DOHH2 (cell line): ENCODE measurements at regions not wholly inside any gene's neighbourhood (a gene's known extent, or its start where the extent isn't known, plus 50 kb on each side); places are given as distances from the start of the nearest gene placed in this dataset.

Experiments
- H3F3A ChIP-seq: fragments of 200-600 bp; sonication (generic), shearing (Covaris generic); 2 replicates; pipeline ENCODE4 v1.6.0; 2016; ENCODE audit warnings: antibody characterized with exemption, mild to moderate bottlenecking; ENCODE audit not compliant: control insufficient read depth, insufficient read depth
- H3K27ac ChIP-seq: fragments of 200-600 bp; sonication (generic); 2 replicates; pipeline ENCODE4 v1.5.1; 2014; ENCODE audit warnings: low read depth, mild to moderate bottlenecking, low read length, moderate library complexity
- H3K27me3 ChIP-seq: fragments of 200-600 bp; sonication (generic); 2 replicates; pipeline ENCODE4 v1.6.1; 2014; ENCODE audit warnings: mild to moderate bottlenecking, low read length, mixed read lengths; ENCODE audit not compliant: control insufficient read depth
- H3K36me3 ChIP-seq: fragments of 200-600 bp; sonication (generic); 2 replicates; pipeline ENCODE4 v1.6.1; 2014; ENCODE audit warnings: mild to moderate bottlenecking, low read length, moderate library complexity, mixed read lengths; ENCODE audit not compliant: control insufficient read depth
- H3K4me1 ChIP-seq: fragments of 200-600 bp; sonication (generic); 2 replicates; pipeline ENCODE4 v1.6.1; 2014; ENCODE audit warnings: mild to moderate bottlenecking, low read length, mixed read lengths; ENCODE audit not compliant: control insufficient read depth
- H3K4me2 ChIP-seq: fragments of 200-600 bp; sonication (generic); 2 replicates; pipeline ENCODE4 v1.6.0; 2014; ENCODE audit warnings: mild to moderate bottlenecking, low read length, moderate library complexity
- H3K4me3 ChIP-seq: fragments of 200-600 bp; sonication (generic); 2 replicates; pipeline ENCODE4 v1.5.1; 2014; ENCODE audit warnings: mild to moderate bottlenecking, low read length, mixed read lengths
- H3K79me2 ChIP-seq: fragments of 200-600 bp; sonication (generic); 2 replicates; pipeline ENCODE4 v1.6.1; 2014; ENCODE audit warnings: mild to moderate bottlenecking, low read length, mixed read lengths; ENCODE audit not compliant: control insufficient read depth
- H3K9me2 ChIP-seq: fragments of 200-600 bp; sonication (generic); replicated peaks from 2 replicates; pipeline ENCODE4 v1.6.1; 2014; ENCODE audit warnings: mild to moderate bottlenecking, low read length, mixed read lengths; ENCODE audit not compliant: control insufficient read depth
- H3K9me3 ChIP-seq: fragments of 200-600 bp; sonication (generic); 2 replicates; pipeline ENCODE4 v1.6.1; 2014; ENCODE audit warnings: antibody characterized with exemption, low read length, mixed read lengths; ENCODE audit not compliant: control insufficient read depth, insufficient read depth
- H4K20me1 ChIP-seq: fragments of 200-600 bp; sonication (generic); 2 replicates; pipeline ENCODE4 v1.6.0; 2014; ENCODE audit warnings: low read depth, mild to moderate bottlenecking, antibody characterized with exemption, low read length, moderate library complexity; ENCODE audit not compliant: control insufficient read depth, insufficient read depth
- EZH2phosphoT487 ChIP-seq: fragments of 200-600 bp; sonication (generic); IDR thresholded peaks from 2 replicates; pipeline ENCODE4 v1.6.1; 2017; ENCODE audit warnings: borderline replicate concordance, mild to moderate bottlenecking, antibody characterized with exemption, low read length, moderate library complexity, mixed read lengths
- TF ChIP-seq, protein P1 (sequence below): fragments of 200-600 bp; sonication (generic); IDR thresholded peaks from one replicate; pipeline ENCODE4 v1.5.1; 2014; ENCODE audit warnings: antibody characterized with exemption, mild to moderate bottlenecking, low read depth, low read length; ENCODE audit not compliant: poor library complexity, severe bottlenecking

DNA sequence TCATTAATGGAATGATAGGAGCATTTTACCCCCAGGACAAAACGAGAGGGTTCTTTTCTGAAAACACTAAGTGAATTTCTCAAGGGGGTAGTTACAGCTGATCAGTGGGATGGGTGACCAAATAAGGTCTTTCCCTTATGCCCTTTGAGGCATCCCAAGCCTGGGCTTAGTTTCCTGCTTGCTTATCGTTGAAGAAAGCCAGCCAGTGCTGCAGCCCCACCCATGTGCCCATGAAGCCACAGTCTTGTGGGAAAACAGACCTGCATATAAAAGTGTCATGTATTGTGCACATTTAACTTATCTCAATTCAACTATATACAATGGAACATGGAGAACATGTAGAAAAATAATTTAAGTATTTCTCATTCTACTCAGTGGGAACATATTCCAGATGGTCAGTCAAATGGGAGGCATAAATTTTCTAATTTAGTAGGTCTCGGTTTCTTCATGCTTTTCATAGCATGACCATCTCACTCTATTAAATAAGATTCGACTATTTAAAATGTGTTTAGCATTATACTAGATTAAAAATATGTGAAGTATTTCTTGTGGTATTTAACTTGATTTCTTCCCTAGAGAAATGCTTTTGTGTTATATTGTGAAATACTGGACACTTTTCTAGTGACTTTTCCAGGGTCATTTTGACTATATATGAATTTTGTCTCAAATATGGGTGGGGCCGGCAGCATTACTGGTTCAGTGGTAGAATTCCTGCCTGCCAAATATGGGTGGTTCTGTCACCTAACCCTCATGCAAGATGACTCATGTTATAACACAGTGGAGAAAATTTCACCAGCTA lies 189.7 kb upstream of the SGCD start:
- H3K36me3 ChIP-seq, result no peaks in the 10 kb centered on the region
- no peak overlapping the region for H3K27ac ChIP-seq
- no peak overlapping the region for H3K4me3 ChIP-seq
- H3K4me1 ChIP-seq, result no peaks in the 10 kb centered on the region
- no peaks in the 10 kb centered on the region for H4K20me1 ChIP-seq
- no peaks in the 10 kb centered on the region for H3K79me2 ChIP-seq
- no peaks in the 10 kb centered on the region for H3K9me2 ChIP-seq
- TF ChIP-seq, protein P1, sequence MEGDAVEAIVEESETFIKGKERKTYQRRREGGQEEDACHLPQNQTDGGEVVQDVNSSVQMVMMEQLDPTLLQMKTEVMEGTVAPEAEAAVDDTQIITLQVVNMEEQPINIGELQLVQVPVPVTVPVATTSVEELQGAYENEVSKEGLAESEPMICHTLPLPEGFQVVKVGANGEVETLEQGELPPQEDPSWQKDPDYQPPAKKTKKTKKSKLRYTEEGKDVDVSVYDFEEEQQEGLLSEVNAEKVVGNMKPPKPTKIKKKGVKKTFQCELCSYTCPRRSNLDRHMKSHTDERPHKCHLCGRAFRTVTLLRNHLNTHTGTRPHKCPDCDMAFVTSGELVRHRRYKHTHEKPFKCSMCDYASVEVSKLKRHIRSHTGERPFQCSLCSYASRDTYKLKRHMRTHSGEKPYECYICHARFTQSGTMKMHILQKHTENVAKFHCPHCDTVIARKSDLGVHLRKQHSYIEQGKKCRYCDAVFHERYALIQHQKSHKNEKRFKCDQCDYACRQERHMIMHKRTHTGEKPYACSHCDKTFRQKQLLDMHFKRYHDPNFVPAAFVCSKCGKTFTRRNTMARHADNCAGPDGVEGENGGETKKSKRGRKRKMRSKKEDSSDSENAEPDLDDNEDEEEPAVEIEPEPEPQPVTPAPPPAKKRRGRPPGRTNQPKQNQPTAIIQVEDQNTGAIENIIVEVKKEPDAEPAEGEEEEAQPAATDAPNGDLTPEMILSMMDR, result no peak
- no peak for TF ChIP-seq EZH2phosphoT487
- no peak overlapping the region for H3K4me2 ChIP-seq
- no peaks in the 10 kb centered on the region for H3K9me3 ChIP-seq
- no peaks in the 10 kb centered on the region for H3F3A ChIP-seq
- H3K27me3 ChIP-seq, result no peaks in the 10 kb centered on the region

DNA sequence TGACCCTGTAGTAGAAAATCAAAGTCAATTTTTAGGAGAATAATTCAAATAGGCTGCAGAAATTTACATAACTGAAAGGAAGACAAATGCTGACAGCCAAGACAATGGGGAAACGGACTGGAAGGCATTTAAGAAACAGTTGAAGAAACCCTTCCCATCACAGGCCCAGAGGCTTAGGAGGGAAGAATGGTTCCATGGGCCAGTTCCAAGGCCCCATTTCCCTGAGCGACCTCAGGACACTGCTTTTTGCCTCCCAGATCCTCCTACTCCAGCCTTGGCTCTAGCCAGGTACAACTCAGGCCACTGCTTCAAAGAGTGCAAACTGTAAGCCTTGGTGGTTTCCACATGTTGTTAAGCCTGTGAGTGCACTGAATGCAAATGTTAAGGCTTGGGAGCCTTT lies 184.1 kb upstream of the SGCD start:
- H3K4me2 ChIP-seq, result no peak overlapping the region
- no peaks in the 10 kb centered on the region for H3K4me1 ChIP-seq
- no peaks in the 10 kb centered on the region for H3K9me2 ChIP-seq
- H4K20me1 ChIP-seq, result no peaks in the 10 kb centered on the region
- H3K79me2 ChIP-seq, result no peaks in the 10 kb centered on the region
- H3K4me3 ChIP-seq, result no peak overlapping the region
- H3K36me3 ChIP-seq, result no peaks in the 10 kb centered on the region
- TF ChIP-seq EZH2phosphoT487, result no peak
- TF ChIP-seq, protein P1, result no peak
- no peak overlapping the region for H3K27ac ChIP-seq
- no peaks in the 10 kb centered on the region for H3F3A ChIP-seq
- H3K9me3 ChIP-seq, result no peaks in the 10 kb centered on the region; the same call in 1 of the 2 replicates
- H3K27me3 ChIP-seq, result no peaks in the 10 kb centered on the region

DNA sequence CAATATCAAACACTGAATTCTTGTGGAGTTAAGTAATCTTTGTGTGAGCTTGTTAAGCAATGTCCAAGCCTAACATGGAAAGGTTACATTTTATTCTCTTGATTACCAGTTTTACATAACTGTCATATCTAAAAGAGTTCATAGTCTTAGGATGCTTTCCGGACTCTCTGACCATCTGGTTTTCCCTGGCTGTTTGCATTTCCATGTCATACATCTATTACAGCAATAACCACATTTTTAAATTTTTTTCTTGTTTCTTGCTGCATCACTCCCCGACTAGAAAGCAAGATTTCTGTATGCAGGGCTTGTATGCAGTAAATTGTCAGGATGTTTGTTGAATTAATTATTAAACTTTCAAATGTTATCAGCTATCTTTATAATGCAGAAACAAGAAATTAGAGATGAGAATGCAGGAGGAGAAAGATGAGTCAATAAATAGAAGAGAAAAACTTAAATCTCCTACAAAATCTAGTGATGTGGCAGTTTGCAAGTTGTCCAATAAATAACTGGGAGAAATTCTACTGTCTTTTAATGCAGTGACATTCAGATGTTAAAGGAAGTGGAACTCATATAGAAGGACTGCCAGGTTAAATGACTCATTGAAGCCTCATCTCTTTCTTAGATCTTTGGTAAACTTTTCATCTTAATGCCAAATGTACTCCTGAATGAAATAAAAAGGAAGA lies 179.6 kb upstream of the SGCD start:
- TF ChIP-seq, protein P1, result no peak
- TF ChIP-seq EZH2phosphoT487, result no peak
- Histone ChIP-seq H3K9me3 (no peaks in the 10 kb centered on the region; the same call in 1 of the 2 replicates), H3K27ac (no peak overlapping the region), H3K79me2 (no peaks in the 10 kb centered on the region), H3K36me3 (no peaks in the 10 kb centered on the region), H3K9me2 (no peaks in the 10 kb centered on the region), H3K4me1 (no peaks in the 10 kb centered on the region), H3K4me3 (no peak overlapping the region), H3K4me2 (no peak overlapping the region), H3K27me3 (no peaks in the 10 kb centered on the region), H4K20me1 (no peaks in the 10 kb centered on the region), H3F3A (no peaks in the 10 kb centered on the region)
